Activated CD4-positive, alpha-beta T cell treated with anti-CD3 and anti-CD28 coated beads for 4 hours (primary cell): ENCODE measurements at regions not wholly inside any gene's neighbourhood (a gene's known extent, or its start where the extent isn't known, plus 50 kb on each side); places are given as distances from the start of the nearest gene placed in this dataset.

Experiments used
- DNase-seq, 2 donors: peaks; one replicate each; pipeline ENCODE4 v3.0.0-alpha.2; 2020

GRCh38 chr6:165941249-165941775, 226.3 kb downstream of the TBXT start:
- no peak for DNase-seq

DNA sequence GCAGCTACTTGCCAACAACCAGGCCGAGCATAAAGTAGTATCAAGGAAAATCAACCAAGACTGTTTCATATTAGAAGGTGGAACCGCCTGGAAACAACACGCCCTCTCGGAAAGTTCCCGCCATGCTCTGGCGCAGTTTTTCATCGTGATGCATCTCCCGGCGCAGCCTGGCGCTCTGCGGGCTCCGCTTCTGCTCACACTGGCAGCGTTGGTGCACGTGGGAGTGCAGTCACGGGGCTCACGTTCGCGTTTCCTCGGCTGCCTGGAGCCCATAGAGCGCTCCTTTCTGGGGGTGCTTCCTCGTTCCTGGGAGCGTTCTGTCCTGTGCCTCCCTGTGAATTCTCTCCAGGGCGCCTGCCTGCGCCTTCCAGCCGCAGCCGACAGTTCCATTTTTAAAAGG, 227.3 kb downstream of the TBXT start:
- DNase-seq, result no peak

GRCh38 chr6:165939601-165940290, 227.9 kb downstream of the TBXT start:
- DNase-seq, result no peak

GRCh38 chr6:165939047-165939446, 228.6 kb downstream of the TBXT start:
- no peak for DNase-seq

DNA sequence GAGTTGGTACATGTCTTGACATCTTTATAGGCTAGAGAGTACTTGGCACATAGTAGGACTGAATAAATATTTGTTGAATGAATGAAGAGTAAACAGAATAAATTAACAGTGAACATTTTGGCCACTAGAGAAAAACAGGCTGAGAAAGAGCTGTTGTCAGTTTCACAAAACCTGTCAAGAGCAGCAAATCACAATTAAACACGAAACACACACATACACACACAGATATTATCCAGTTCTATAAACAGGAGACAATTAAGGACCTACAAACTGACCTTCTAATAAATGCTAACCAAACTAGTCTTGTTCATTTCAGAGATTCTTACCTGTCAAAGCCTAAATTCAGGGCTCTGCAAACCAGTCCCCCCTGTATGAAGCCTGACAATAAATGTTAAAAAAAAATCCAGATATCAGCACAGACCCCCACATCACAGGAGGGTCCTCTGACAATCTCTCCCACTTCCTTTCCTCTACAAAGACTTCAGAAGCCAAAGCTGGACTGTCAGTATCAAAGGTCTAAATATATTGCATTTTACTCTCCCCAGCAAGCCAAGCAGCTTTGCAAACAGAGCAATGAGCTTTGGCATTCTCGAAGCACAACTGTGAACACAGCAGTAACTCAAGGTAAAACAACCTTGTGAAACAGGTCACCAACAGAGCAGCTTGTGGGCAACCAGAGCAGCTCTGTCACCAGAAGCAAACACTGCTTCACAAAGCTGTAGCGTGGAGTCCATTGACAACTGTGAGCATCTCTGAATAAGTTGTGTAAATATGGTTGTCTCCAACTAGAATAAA, 229.9 kb downstream of the TBXT start:
- DNase-seq, result no peak

GRCh38 chr6:165936660-165937059, 231.0 kb downstream of the TBXT start:
- no peak for DNase-seq

DNA sequence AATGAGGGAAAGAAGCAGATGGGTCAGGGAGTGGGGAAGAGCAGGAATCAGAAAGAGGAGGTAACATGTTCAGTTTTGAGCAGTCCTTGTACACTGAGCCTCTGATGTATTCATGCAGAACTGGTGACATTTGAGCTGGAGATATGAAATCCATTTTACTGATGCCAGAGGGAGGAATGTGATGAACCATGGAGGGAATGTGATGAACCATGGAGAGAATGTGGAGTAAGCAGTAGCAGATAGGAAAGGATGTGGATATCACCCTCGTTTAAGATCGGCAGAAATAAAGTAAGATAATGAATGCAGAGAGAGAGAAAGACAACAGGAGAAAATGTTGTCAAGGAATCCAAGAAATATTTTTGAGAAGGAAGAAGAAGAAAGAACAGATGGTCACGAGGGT, 231.6 kb downstream of the TBXT start:
- no peak for DNase-seq

DNA sequence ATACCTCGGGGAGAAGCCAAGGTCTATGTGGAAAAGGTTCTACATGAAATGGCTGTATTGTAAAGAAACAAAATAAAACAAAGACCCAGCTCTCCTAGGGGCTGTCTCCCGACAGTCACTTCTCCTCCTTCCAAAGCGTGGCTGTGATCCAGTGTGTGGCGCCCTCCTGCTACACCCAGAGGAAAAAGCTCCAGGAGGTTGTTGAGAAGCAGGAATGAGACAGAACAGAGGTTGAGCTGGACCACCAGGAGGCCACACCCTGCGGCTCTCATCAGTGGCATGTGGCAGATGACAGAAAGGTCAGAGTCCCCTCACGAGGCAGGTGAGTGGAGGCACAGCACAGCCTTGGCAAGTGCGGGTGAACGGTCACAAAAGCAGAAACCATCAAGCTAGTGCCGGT, 236.0 kb downstream of the TBXT start:
- no peak for DNase-seq

DNA sequence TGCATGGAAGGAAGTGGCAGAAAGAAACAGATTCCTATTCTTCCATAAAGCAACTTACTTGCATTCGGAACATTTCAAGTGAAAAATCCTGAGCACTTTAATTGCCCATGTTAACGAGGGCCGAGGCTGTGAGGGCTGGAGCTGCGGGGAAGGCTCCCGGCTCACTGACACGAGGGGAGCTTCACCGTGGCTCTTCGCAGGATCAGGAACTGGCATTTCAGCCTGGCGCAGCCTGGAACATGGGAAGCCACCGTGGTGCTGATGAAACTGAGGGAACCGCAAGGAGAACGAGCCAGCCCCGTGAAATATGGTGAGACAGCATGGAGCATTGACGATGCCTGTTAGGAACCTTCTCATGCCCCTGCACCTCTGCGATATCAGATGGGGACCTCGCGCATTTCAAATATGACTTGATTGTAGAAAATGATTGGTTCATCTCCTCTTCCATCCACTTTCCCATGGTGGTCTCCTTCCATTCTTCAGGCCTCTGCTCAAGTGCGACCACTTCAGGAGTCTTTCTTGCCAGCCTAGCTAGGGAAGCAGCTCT, 236.9 kb downstream of the TBXT start:
- no peak for DNase-seq

- DNase-seq, result no peak
These were observed 238.0 kb downstream of the TBXT start for GRCh38 chr6:165929607-165930006.

DNA sequence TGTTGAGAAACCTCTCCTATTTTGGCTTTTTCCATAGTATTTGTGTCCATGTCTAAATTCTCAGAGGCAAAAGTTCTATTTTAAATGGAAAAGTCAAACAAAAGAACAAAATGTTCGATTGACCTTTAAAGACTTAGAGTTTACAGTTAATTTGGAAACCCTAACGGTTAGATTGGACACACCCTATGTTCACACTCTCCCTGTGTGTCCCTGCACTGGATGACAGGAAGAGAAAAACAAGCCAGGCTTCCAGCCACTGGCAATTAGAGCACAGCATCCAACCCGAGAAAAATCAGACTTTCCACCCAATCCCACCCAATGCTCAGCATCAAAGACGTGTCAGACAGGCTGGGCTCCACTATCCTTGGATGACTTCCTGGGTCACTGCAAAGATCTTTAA, 241.3 kb downstream of the TBXT start:
- no peak for DNase-seq

DNA sequence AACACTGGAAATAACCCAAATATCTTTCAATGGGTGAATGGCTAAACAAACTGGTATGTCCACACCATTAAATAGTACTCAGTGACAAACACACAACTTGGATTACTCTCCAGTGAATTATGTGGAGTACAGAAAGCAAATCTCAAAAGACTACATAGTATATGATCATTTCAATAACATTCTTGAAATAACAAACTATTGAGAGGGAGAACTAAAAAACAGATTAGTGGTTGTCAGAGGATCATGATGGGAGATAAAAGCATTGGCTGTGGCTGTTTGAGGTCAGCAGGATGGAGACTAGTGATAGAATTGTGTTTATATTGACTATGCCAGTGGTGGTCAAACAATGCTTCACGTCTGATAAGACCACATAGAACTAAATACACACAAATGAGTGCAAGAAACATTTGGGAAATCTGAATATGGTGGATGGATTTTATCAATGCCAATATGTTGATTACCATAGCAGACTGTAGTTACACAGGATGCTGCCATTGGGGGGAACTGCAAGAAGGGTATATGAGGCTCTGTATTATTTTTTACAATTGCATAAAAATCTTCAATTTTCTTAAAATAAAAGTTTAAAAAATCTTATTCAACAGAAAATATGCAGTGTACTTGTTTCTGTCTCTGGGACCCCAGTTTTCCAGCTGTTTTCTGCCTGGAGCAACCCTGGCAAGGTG, 242.0 kb downstream of the TBXT start:
- DNase-seq, result no peak

DNA sequence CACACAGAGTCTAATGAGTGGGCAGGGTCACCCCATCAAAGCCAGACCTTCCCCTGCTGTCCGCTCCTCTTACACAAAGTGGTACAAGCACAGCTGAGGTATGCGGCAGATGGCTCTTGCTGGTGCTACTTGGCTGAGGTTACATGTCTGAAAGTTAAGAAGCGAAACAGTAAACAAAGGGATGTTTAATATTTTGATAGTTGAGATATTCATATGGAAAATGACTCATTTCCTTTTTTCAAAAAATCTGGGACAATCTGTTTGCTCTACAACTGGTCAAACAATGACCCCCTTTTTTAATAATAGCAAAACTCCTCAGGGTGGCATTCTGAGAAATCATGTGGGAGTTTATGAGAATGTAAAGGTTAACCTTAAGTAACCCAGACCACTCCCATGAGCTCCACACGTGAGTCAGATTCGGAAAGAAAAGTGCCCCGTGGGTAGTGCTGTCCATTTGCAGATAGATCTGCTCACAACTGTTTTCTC, 245.3 kb downstream of the TBXT start:
- DNase-seq, result no peak

DNA sequence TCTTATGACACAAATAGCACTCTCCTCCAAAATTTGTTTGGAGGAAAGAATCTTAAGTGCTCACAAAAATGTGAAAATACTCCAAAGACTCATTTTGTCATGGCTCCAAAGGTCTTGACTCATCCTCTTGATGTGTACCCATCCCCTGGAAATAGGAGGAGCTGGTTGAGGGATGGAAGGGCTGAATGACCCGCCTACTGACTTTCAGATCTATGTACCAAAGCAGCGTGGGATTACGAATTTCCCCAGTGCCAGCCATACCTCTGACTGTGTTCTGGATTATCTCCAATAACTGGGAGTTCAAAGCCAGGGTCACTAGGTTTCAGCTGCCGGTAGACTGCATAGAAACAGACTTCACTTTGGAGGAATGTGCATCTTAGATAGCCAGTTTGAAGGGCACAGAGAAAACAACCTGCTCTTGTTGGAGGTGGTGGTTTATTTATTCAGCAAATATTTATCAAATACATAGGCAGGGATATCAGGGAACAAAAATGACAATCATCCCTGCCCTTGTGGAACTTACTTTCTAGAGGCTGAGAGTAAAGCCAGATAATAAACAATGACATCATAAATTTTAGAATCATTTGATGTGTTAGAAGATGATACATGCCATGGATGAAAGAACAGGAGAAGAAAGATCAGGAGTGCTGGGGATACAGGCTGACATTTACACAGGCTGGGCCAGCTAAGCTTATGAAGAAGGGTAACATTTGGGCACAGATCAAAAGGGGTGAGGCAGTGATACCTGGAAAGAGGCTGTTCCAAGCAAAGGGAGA, 246.6 kb downstream of the TBXT start:
- no peak for DNase-seq

GRCh38 chr6:165917576-165917975, 250.1 kb downstream of the TBXT start:
- DNase-seq, result no peak

DNA sequence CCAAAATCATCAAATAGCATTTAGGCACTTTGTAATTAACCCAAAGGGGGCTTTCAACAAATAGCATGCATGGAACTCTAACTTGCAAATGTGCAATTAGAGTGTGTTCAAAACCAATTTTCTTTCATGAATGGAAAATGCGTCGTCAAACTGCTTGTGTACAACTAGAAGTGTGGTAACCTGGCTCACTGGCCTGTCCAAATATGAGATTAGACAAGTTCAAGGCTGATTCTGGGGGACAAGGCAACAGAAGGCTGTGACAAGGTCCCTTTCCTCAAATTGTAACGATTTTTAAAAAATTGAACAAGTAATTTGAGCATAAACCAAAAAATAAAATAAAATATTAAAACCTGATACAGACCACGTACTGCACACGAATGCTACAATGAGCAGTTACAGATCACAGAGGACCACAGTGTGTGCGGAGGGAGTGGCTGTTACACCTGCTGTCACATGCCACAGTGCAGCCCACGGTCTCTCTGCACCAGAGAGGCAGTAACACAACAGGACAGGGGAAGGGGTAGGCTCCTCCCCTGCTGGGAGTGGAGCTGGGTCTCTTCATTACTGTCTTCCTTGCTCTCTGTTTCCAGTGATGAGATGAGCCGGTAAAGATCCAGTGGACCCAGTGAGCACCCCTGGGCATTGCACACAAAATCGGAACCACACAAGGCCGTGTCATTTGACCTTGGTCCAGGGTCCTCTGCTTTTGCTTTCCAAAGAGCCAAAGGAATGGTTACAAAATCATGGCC, 252.2 kb upstream of the PDE10A start:
- DNase-seq, result no peak

GRCh38 chr6:165913676-165914570, 250.9 kb upstream of the PDE10A start:
- DNase-seq, result no peak

DNA sequence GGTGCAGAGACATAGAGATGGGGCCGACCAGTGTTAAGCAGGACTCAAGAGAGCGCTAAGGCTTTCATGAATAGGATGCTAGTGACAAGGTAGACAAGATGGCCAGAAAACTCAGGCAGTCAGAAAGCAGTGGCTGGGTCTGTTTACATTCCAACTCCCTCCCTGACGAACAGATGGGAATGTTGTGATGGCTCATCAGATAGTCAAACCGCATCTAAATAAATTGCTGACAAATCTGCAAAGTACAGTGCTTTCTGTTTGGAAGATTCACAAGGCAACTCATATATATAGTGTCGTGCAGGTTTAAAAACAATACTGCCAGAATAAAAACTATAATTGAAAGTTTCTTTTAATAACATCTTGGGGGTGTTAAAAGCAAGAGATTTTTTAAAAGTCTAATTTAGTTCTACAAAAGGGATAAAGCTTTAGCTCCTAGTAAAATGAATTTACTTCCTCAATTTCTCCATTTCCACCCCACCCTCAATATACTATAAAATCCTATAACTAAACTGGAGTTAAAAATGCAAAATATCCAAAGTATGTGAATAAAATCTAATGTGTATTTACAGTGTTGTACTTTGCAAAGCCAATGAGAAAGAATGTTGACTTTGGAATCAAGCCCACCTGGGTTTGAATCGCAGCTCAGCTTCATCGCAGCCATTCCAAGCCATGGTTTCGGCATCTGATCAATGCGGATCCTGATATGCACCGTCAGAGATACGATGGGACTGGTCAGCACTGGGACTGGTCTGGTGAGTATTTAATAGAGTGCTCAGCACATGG, 247.3 kb upstream of the PDE10A start:
- DNase-seq, result no peak

DNA sequence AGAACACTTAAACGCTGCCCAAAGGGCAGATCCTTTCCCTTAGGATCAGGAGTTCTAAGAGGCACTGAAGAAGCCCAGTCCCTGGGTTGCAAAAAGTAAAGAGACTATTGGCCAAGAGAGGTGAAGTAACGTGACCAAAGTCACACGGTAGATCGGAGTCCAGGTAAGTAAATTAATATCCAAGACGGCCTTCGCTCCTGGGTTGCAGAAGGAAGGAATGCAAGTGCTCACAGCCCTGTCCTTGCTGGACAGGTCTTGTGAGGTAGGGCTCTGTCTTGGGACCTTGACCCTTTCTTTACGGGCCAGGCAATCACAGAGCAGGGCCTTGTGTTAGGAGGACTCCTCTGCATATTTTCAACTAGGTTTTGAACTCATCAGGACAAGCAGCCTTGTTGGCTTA, 243.7 kb upstream of the PDE10A start:
- DNase-seq, result no peak

GRCh38 chr6:165905744-165906143, 242.7 kb upstream of the PDE10A start:
- DNase-seq, result no peak
